ENCODE measurements at regions not wholly inside any gene's neighbourhood (a gene's known extent, or its start where the extent isn't known, plus 50 kb on each side); places are given as distances from the start of the nearest gene placed in this dataset.

DNA sequence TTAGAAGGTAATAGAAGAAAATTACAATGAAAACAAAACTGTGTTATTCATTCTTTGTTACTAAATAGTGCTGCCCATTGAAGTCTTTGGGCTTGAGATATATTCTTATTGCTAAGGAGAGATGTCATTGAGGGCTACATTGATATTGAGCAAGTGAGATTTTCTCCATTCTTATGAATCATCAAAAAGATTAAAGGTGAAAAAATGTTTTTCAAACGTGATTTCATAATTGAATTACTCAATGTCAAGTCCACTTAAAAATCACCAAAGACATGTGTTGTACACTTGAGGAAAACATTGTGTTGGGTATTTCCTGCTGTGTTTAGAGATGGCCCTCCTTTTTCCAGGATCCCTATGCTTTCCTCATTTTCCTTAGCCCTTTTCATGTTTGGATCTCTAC lies 448.1 kb downstream of the NFIB start:
- H3K4me3 ChIP-seq (ENCODE audit: low read length), result no peak overlapping the region
- no peaks in the 10 kb centered on the region for H3K27me3 ChIP-seq (replicated peaks; ENCODE audit: insufficient read depth, low read length)

GRCh38 chr9:13863112-13863511 lies 450.8 kb downstream of the NFIB start:
- Histone ChIP-seq H3K9ac (ENCODE audit: low read length) (no peak overlapping the region), H2AFZ (ENCODE audit: low read length) (no peak overlapping the region), H3K9me3 (replicated peaks; ENCODE audit: insufficient read depth, low read length) (no peaks in the 10 kb centered on the region), H3K9me2 (replicated peaks; ENCODE audit: insufficient read depth, low read length) (no peaks in the 10 kb centered on the region), H4K20me1 (ENCODE audit: insufficient read depth, low read length) (no peaks in the 10 kb centered on the region), H3K79me2 (ENCODE audit: low read length) (no peaks in the 10 kb centered on the region), H3K27me3 (replicated peaks; ENCODE audit: insufficient read depth, low read length) (no peaks in the 10 kb centered on the region), H3K4me1 (ENCODE audit: low read length) (no peaks in the 10 kb centered on the region), H3K27ac (ENCODE audit: low read length) (no peak overlapping the region), H3K4me3 (ENCODE audit: low read length) (no peak overlapping the region), H3F3A (ENCODE audit: insufficient read depth, low read length) (no peaks in the 10 kb centered on the region), H3K4me2 (ENCODE audit: low read depth, low read length) (no peak overlapping the region), H3K36me3 (replicated peaks; ENCODE audit: insufficient read depth, low read length) (no peaks in the 10 kb centered on the region)
- no peak for DNase-seq
- TF ChIP-seq EZH2phosphoT487 (IDR thresholded peaks at IDR 0.05; ENCODE audit: low read length) (no peak), EZH2 (optimal IDR thresholded peaks at IDR 0.05; ENCODE audit: low read depth, low read length) (no peak)
- TF ChIP-seq, protein P1, sequence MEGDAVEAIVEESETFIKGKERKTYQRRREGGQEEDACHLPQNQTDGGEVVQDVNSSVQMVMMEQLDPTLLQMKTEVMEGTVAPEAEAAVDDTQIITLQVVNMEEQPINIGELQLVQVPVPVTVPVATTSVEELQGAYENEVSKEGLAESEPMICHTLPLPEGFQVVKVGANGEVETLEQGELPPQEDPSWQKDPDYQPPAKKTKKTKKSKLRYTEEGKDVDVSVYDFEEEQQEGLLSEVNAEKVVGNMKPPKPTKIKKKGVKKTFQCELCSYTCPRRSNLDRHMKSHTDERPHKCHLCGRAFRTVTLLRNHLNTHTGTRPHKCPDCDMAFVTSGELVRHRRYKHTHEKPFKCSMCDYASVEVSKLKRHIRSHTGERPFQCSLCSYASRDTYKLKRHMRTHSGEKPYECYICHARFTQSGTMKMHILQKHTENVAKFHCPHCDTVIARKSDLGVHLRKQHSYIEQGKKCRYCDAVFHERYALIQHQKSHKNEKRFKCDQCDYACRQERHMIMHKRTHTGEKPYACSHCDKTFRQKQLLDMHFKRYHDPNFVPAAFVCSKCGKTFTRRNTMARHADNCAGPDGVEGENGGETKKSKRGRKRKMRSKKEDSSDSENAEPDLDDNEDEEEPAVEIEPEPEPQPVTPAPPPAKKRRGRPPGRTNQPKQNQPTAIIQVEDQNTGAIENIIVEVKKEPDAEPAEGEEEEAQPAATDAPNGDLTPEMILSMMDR (IDR thresholded peaks at IDR 0.05; ENCODE audit: low read length), result no peak

More for the DNA sequence above, 448.1 kb downstream of the NFIB start:
- TF ChIP-seq, protein P1 (IDR thresholded peaks at IDR 0.05; ENCODE audit: low read length), result no peak
- TF ChIP-seq EZH2 (optimal IDR thresholded peaks at IDR 0.05; ENCODE audit: low read depth, low read length) (no peak), EZH2phosphoT487 (IDR thresholded peaks at IDR 0.05; ENCODE audit: low read length) (no peak)
- Histone ChIP-seq H3K36me3 (replicated peaks; ENCODE audit: insufficient read depth, low read length) (no peaks in the 10 kb centered on the region), H4K20me1 (ENCODE audit: insufficient read depth, low read length) (no peaks in the 10 kb centered on the region), H2AFZ (ENCODE audit: low read length) (no peak overlapping the region), H3K27ac (ENCODE audit: low read length) (no peak overlapping the region), H3K9me3 (replicated peaks; ENCODE audit: insufficient read depth, low read length) (no peaks in the 10 kb centered on the region), H3K79me2 (ENCODE audit: low read length) (no peaks in the 10 kb centered on the region), H3K4me2 (ENCODE audit: low read depth, low read length) (no peak overlapping the region), H3F3A (ENCODE audit: insufficient read depth, low read length) (no peaks in the 10 kb centered on the region), H3K9ac (ENCODE audit: low read length) (no peak overlapping the region), H3K9me2 (replicated peaks; ENCODE audit: insufficient read depth, low read length) (no peaks in the 10 kb centered on the region), H3K4me1 (ENCODE audit: low read length) (no peaks in the 10 kb centered on the region)
- DNase-seq, result no peak

GRCh38 chr9:13862654-13863053 lies 451.3 kb downstream of the NFIB start:
- Histone ChIP-seq H3K9me2 (replicated peaks; ENCODE audit: insufficient read depth, low read length) (no peaks in the 10 kb centered on the region), H3K27me3 (replicated peaks; ENCODE audit: insufficient read depth, low read length) (no peaks in the 10 kb centered on the region), H3K9ac (ENCODE audit: low read length) (no peak overlapping the region), H3K27ac (ENCODE audit: low read length) (no peak overlapping the region), H4K20me1 (ENCODE audit: insufficient read depth, low read length) (no peaks in the 10 kb centered on the region), H3F3A (ENCODE audit: insufficient read depth, low read length) (no peaks in the 10 kb centered on the region), H3K4me2 (ENCODE audit: low read depth, low read length) (no peak overlapping the region), H3K36me3 (replicated peaks; ENCODE audit: insufficient read depth, low read length) (no peaks in the 10 kb centered on the region), H3K4me3 (ENCODE audit: low read length) (no peak overlapping the region), H3K79me2 (ENCODE audit: low read length) (no peaks in the 10 kb centered on the region), H3K4me1 (ENCODE audit: low read length) (no peaks in the 10 kb centered on the region), H2AFZ (ENCODE audit: low read length) (no peak overlapping the region), H3K9me3 (replicated peaks; ENCODE audit: insufficient read depth, low read length) (no peaks in the 10 kb centered on the region)
- DNase-seq, result no peak
- TF ChIP-seq, protein P1 (IDR thresholded peaks at IDR 0.05; ENCODE audit: low read length), result no peak
- no peak for TF ChIP-seq EZH2phosphoT487 (IDR thresholded peaks at IDR 0.05; ENCODE audit: low read length)
